Subcutaneous abdominal adipose tissue (tissue), 5 donors: ENCODE measurements at regions not wholly inside any gene's neighbourhood (a gene's known extent, or its start where the extent isn't known, plus 50 kb on each side); places are given as distances from the start of the nearest gene placed in this dataset.

Experiments used
- H3K27ac ChIP-seq: one replicate; pipeline ENCODE4 v1.7.0; 2013; ENCODE audit warnings: low read depth, mild to moderate bottlenecking, inconsistent platforms, low read length, moderate library complexity
- H3K27me3 ChIP-seq, 5 donors: one replicate each; pipeline ENCODE4 v1.7.0; 2013; ENCODE audit warnings: low read length in 5 of 5, inconsistent platforms in 1 of 5; ENCODE audit not compliant: control insufficient read depth in 5 of 5, insufficient read depth in 4 of 5
- H3K36me3 ChIP-seq, 5 donors: one replicate each; pipeline ENCODE4 v1.7.0; 2013; ENCODE audit warnings: low read length in 5 of 5; ENCODE audit not compliant: control insufficient read depth in 5 of 5, insufficient read depth in 5 of 5
- H3K4me1 ChIP-seq, 5 donors: one replicate each; pipeline ENCODE4 v1.7.0; 2013; ENCODE audit warnings: low read length in 5 of 5, mild to moderate bottlenecking in 3 of 5, moderate library complexity in 1 of 5; ENCODE audit not compliant: control insufficient read depth in 5 of 5, insufficient read depth in 5 of 5
- H3K4me3 ChIP-seq, 5 donors: one replicate each; pipeline ENCODE4 v1.7.0; 2013; ENCODE audit warnings: low read length in 5 of 5, low read depth in 1 of 5
- H3K9ac ChIP-seq, 5 donors: one replicate each; pipeline ENCODE4 v1.7.0; 2013; ENCODE audit warnings: low read length in 5 of 5, mild to moderate bottlenecking in 4 of 5, moderate library complexity in 3 of 5
- H3K9me3 ChIP-seq, 5 donors: one replicate each; pipeline ENCODE4 v1.7.0; 2013; ENCODE audit warnings: low read length in 5 of 5; ENCODE audit not compliant: control insufficient read depth in 5 of 5
- donor health status: healthy.
- donor health status: healthy.
- donor health status: healthy.
- donor health status: healthy.
- donor health status: healthy.

- Histone ChIP-seq H3K36me3 (no peaks in the 10 kb centered on the region), H3K4me1 (no peaks in the 10 kb centered on the region), H3K4me3 (no peak overlapping the region), H3K27ac (no peak overlapping the region), H3K9me3 (no peaks in the 10 kb centered on the region), H3K9ac (no peak overlapping the region), H3K27me3 (no peaks in the 10 kb centered on the region)
Measured at GRCh38 chr2:55999231-55999630, 75.6 kb upstream of the EFEMP1 start.

GRCh38 chr2:55999790-56000189 is 76.2 kb upstream of the EFEMP1 start:
- Histone ChIP-seq H3K9ac (no peak overlapping the region), H3K36me3 (no peaks in the 10 kb centered on the region), H3K27ac (no peak overlapping the region), H3K27me3 (no peaks in the 10 kb centered on the region), H3K4me1 (no peaks in the 10 kb centered on the region), H3K4me3 (no peak overlapping the region), H3K9me3 (no peaks in the 10 kb centered on the region)

GRCh38 chr2:56001947-56002346 is 78.4 kb upstream of the EFEMP1 start:
- Histone ChIP-seq H3K9ac (no peak overlapping the region), H3K27me3 (no peaks in the 10 kb centered on the region), H3K36me3 (no peaks in the 10 kb centered on the region), H3K9me3 (no peaks in the 10 kb centered on the region), H3K4me3 (no peak overlapping the region), H3K4me1 (no peaks in the 10 kb centered on the region), H3K27ac (no peak overlapping the region)

GRCh38 chr2:56008661-56009431 is 85.3 kb upstream of the EFEMP1 start:
- Histone ChIP-seq H3K9ac (no peak overlapping the region), H3K9me3 (no peaks in the 10 kb centered on the region), H3K4me3 (no peak overlapping the region), H3K27ac (no peak overlapping the region), H3K4me1 (peaks cover 0 to 10% (median 8%) of the 10 kb centered on the region in 5 donors), H3K27me3 (no peaks in the 10 kb centered on the region), H3K36me3 (no peaks in the 10 kb centered on the region)

GRCh38 chr2:56009758-56010458 is 86.3 kb upstream of the EFEMP1 start:
- H3K36me3 ChIP-seq = no peaks in the 10 kb centered on the region
- no peak overlapping the region for H3K9ac ChIP-seq
- no peak overlapping the region for H3K4me3 ChIP-seq
- H3K4me1 ChIP-seq = peaks cover 0 to 19% (median 10%) of the 10 kb centered on the region in 5 donors
- H3K27ac ChIP-seq = no peak overlapping the region
- H3K9me3 ChIP-seq = no peaks in the 10 kb centered on the region
- no peaks in the 10 kb centered on the region for H3K27me3 ChIP-seq

- Histone ChIP-seq H3K9ac (no peak overlapping the region), H3K4me3 (no peak overlapping the region), H3K27ac (no peak overlapping the region), H3K4me1 (peaks cover 2 to 32% (median 22%) of the 10 kb centered on the region in 5 donors), H3K27me3 (no peaks in the 10 kb centered on the region), H3K36me3 (no peaks in the 10 kb centered on the region), H3K9me3 (no peaks in the 10 kb centered on the region)
Measured at GRCh38 chr2:56011624-56012023, 88.0 kb upstream of the EFEMP1 start.

- Histone ChIP-seq H3K36me3 (no peaks in the 10 kb centered on the region), H3K27ac (no peak overlapping the region), H3K9ac (no peak overlapping the region), H3K27me3 (no peaks in the 10 kb centered on the region), H3K9me3 (no peaks in the 10 kb centered on the region), H3K4me3 (no peak overlapping the region), H3K4me1 (peaks cover 2 to 32% (median 22%) of the 10 kb centered on the region in 5 donors)
Measured at GRCh38 chr2:56012221-56012765, 88.7 kb upstream of the EFEMP1 start.

GRCh38 chr2:56013475-56013874 is 89.9 kb upstream of the EFEMP1 start:
- H3K4me1 ChIP-seq = peaks cover 2 to 32% (median 26%) of the 10 kb centered on the region in 5 donors

GRCh38 chr2:56014046-56014730 is 90.6 kb upstream of the EFEMP1 start:
- Histone ChIP-seq H3K4me1 (peaks cover 2 to 30% (median 20%) of the 10 kb centered on the region in 5 donors), H3K4me3 (no peak overlapping the region), H3K27me3 (no peaks in the 10 kb centered on the region), H3K9ac (no peak overlapping the region), H3K36me3 (no peaks in the 10 kb centered on the region), H3K9me3 (no peaks in the 10 kb centered on the region), H3K27ac (no peak overlapping the region)

More at GRCh38 chr2:56013475-56013874, 89.9 kb upstream of the EFEMP1 start:
- H3K9me3 ChIP-seq = no peaks in the 10 kb centered on the region
- H3K27me3 ChIP-seq = no peaks in the 10 kb centered on the region
- no peak overlapping the region for H3K27ac ChIP-seq
- H3K36me3 ChIP-seq = no peaks in the 10 kb centered on the region
- no peak overlapping the region for H3K9ac ChIP-seq
- H3K4me3 ChIP-seq = no peak overlapping the region
